GM23338 (cell line): ENCODE measurements at regions not wholly inside any gene's neighbourhood (a gene's known extent, or its start where the extent isn't known, plus 50 kb on each side); places are given as distances from the start of the nearest gene placed in this dataset.

Source experiments
- ATAC-seq: fragments of 200-7000 bp; cut with Tn5 transposase; 3 replicates; pipeline ENCODE4 v1.9.1; 2020
- DNase-seq: peaks from one replicate; pipeline ENCODE4 v3.0.0-alpha.2; 2015; ENCODE audit warnings: low spot score
- H2AFZ ChIP-seq: fragments of 200-600 bp; sonication (generic); 2 replicates; pipeline ENCODE4 v1.8.0; 2016; ENCODE audit warnings: antibody characterized with exemption, mild to moderate bottlenecking, moderate library complexity
- H3F3A ChIP-seq: fragments of 200-600 bp; sonication (generic); replicated peaks from 2 replicates; pipeline ENCODE4 v1.8.0; 2017; ENCODE audit warnings: antibody characterized with exemption, mixed run types, low read depth
- H3K27ac ChIP-seq: fragments of 200-600 bp; sonication (generic); 2 replicates; pipeline ENCODE4 v1.6.1; 2016; ENCODE audit warnings: low read depth
- H3K27me3 ChIP-seq: fragments of 200-600 bp; sonication (generic); 2 replicates; pipeline ENCODE4 v1.8.0; 2016; ENCODE audit warnings: mild to moderate bottlenecking, mixed run types, moderate library complexity; ENCODE audit not compliant: insufficient read depth
- H3K36me3 ChIP-seq: fragments of 200-600 bp; sonication (generic); 2 replicates; pipeline ENCODE4 v1.8.0; 2016; ENCODE audit warnings: mild to moderate bottlenecking; ENCODE audit not compliant: insufficient read depth
- H3K4me1 ChIP-seq: fragments of 200-600 bp; sonication (generic); 2 replicates; pipeline ENCODE4 v1.8.0; 2016; ENCODE audit warnings: mild to moderate bottlenecking, moderate library complexity; ENCODE audit not compliant: insufficient read depth
- H3K4me2 ChIP-seq: fragments of 200-600 bp; sonication (generic); 2 replicates; pipeline ENCODE4 v1.7.1; 2017; ENCODE audit warnings: mixed run types
- H3K4me3 ChIP-seq: fragments of 200-600 bp; sonication (generic); 2 replicates; pipeline ENCODE4 v1.6.1; 2016; ENCODE audit warnings: mixed run types
- H3K79me2 ChIP-seq: fragments of 200-600 bp; sonication (generic); replicated peaks from 2 replicates; pipeline ENCODE4 v1.8.0; 2017; ENCODE audit warnings: mild to moderate bottlenecking; ENCODE audit not compliant: insufficient read depth
- H3K9me2 ChIP-seq: fragments of 200-600 bp; sonication (generic); 2 replicates; pipeline ENCODE4 v1.8.0; 2017; ENCODE audit not compliant: insufficient read depth
- H4K20me1 ChIP-seq: fragments of 200-600 bp; sonication (generic); replicated peaks from 2 replicates; pipeline ENCODE4 v1.8.0; 2017; ENCODE audit warnings: mild to moderate bottlenecking; ENCODE audit not compliant: insufficient read depth
- H3K27ac Mint-ChIP-seq: 2 replicates; pipeline ENCODE4 v1.8.0; 2020; ENCODE audit warnings: inconsistent platforms, mild to moderate bottlenecking, moderate library complexity, mixed read lengths
- H3K27me3 Mint-ChIP-seq: 3 replicates; pipeline ENCODE4 v1.8.0; 2022; ENCODE audit warnings: low read depth, mild to moderate bottlenecking, moderate library complexity, mixed read lengths, inconsistent platforms; ENCODE audit not compliant: insufficient read depth, poor library complexity
- H3K36me3 Mint-ChIP-seq: 3 replicates; pipeline ENCODE4 v1.8.0; 2021; ENCODE audit warnings: low read depth, mild to moderate bottlenecking, inconsistent platforms, moderate library complexity, mixed read lengths
- H3K4me1 Mint-ChIP-seq: 3 replicates; pipeline ENCODE4 v1.8.0; 2020; ENCODE audit warnings: mild to moderate bottlenecking, inconsistent platforms, mixed read lengths
- H3K4me3 Mint-ChIP-seq: 3 replicates; pipeline ENCODE4 v1.8.0; 2021; ENCODE audit warnings: moderate library complexity, mild to moderate bottlenecking, inconsistent platforms, mixed read lengths
- H3K9me3 Mint-ChIP-seq: 3 replicates; pipeline ENCODE4 v1.8.0; 2020; ENCODE audit warnings: moderate library complexity, mild to moderate bottlenecking, inconsistent platforms, mixed read lengths
- CREB1 ChIP-seq: fragments of 250-450 bp; sonication (Bioruptor Pico); IDR thresholded peaks from 2 replicates; pipeline ENCODE4 v1.5.0; 2020; ENCODE audit warnings: low read depth, mild to moderate bottlenecking, moderate library complexity
- EZH2 ChIP-seq: fragments of 200-600 bp; sonication (generic); IDR thresholded peaks from one replicate; pipeline ENCODE4 v1.8.0; 2017; ENCODE audit warnings: antibody characterized with exemption, mild to moderate bottlenecking, low read depth; ENCODE audit not compliant: unreplicated experiment
- EZH2phosphoT487 ChIP-seq: fragments of 200-600 bp; sonication (generic); IDR thresholded peaks from one replicate; pipeline ENCODE4 v1.8.1; 2018; ENCODE audit warnings: antibody characterized with exemption; ENCODE audit not compliant: unreplicated experiment
- JUNB ChIP-seq: IDR thresholded peaks from one replicate; pipeline ENCODE4 v1.6.1; 2016; ENCODE audit warnings: antibody characterized with exemption; ENCODE audit not compliant: unreplicated experiment
- NANOG ChIP-seq: IDR thresholded peaks from 2 replicates; pipeline ENCODE4 v1.6.1; 2016; ENCODE audit warnings: antibody characterized with exemption, borderline replicate concordance
- POLR2AphosphoS5 ChIP-seq: IDR thresholded peaks from 2 replicates; pipeline ENCODE4 v1.6.1; 2016; ENCODE audit warnings: antibody characterized with exemption, low read depth
- STAT1 ChIP-seq: IDR thresholded peaks from one replicate; pipeline ENCODE4 v1.6.1; 2016; ENCODE audit warnings: antibody characterized with exemption; ENCODE audit not compliant: unreplicated experiment
- ZNF114 ChIP-seq: fragments of 250-450 bp; sonication (Bioruptor Pico); IDR thresholded peaks from 2 replicates; pipeline ENCODE4 v1.5.0; 2020; ENCODE audit warnings: mild to moderate bottlenecking, moderate library complexity
- ZNF331 ChIP-seq: fragments of 250-450 bp; sonication (Bioruptor Pico); IDR thresholded peaks from 2 replicates; pipeline ENCODE4 v1.5.0; 2020; ENCODE audit warnings: low read depth, mild to moderate bottlenecking, moderate library complexity
- TF ChIP-seq, protein P1 (sequence below): IDR thresholded peaks from one replicate; pipeline ENCODE4 v1.6.1; 2018; ENCODE audit warnings: antibody characterized with exemption; ENCODE audit not compliant: unreplicated experiment
- TF ChIP-seq, protein P2 (sequence below): IDR thresholded peaks from 2 replicates; pipeline ENCODE4 v1.6.1; 2016; ENCODE audit warnings: antibody characterized with exemption
- TF ChIP-seq, protein P3 (sequence below), 2 experiments: fragments of 200-600 bp in 1 of 2; sonication (generic) in 1 of 2; conservative IDR thresholded peaks; 2 replicates each; pipeline versions ENCODE4 v1.5.1 to v1.6.1; 2016 to 2017; ENCODE audit warnings: antibody characterized with exemption in 2 of 2, low read depth in 2 of 2, mild to moderate bottlenecking in 2 of 2, moderate library complexity in 1 of 2
- TF ChIP-seq, protein P4 (sequence below): fragments of 250-450 bp; sonication (Bioruptor Pico); IDR thresholded peaks from 2 replicates; pipeline ENCODE4 v1.5.0; 2020; ENCODE audit warnings: mild to moderate bottlenecking, moderate library complexity

DNA sequence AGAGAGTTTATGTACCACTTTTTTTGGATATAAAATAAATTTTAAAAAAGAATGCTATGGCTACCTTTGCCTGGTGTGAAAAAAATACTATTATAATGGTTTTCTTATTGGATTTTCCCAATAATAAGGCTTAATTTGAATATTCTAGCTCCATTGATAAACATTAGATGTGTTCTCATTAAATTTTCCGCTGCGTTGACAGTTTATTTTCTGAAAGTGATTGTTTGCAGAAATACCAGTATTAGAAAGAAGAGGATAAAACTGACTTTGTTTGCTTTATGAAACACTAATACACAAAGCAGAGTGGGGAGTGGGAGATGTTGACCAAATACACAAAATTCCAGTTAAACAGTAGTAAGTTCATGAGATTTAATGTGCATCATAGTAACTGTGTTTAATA is 433.3 kb upstream of the TMEFF2 start:
- Histone ChIP-seq H2AFZ (no peak overlapping the region), H3K4me3 (no peak overlapping the region), H3K36me3 (no peaks in the 10 kb centered on the region), H4K20me1 (no peaks in the 10 kb centered on the region), H3K4me1 (no peaks in the 10 kb centered on the region), H3K4me2 (no peak overlapping the region), H3K79me2 (no peaks in the 10 kb centered on the region), H3K27me3 (no peaks in the 10 kb centered on the region), H3K27ac (no peak overlapping the region), H3K9me2 (no peaks in the 10 kb centered on the region), H3F3A (no peaks in the 10 kb centered on the region)
- DNase-seq (no peak), ATAC-seq (no peak)
- TF ChIP-seq NANOG = no peak
- no peak for TF ChIP-seq POLR2AphosphoS5
- no peak for TF ChIP-seq EZH2phosphoT487
- TF ChIP-seq, protein P1, sequence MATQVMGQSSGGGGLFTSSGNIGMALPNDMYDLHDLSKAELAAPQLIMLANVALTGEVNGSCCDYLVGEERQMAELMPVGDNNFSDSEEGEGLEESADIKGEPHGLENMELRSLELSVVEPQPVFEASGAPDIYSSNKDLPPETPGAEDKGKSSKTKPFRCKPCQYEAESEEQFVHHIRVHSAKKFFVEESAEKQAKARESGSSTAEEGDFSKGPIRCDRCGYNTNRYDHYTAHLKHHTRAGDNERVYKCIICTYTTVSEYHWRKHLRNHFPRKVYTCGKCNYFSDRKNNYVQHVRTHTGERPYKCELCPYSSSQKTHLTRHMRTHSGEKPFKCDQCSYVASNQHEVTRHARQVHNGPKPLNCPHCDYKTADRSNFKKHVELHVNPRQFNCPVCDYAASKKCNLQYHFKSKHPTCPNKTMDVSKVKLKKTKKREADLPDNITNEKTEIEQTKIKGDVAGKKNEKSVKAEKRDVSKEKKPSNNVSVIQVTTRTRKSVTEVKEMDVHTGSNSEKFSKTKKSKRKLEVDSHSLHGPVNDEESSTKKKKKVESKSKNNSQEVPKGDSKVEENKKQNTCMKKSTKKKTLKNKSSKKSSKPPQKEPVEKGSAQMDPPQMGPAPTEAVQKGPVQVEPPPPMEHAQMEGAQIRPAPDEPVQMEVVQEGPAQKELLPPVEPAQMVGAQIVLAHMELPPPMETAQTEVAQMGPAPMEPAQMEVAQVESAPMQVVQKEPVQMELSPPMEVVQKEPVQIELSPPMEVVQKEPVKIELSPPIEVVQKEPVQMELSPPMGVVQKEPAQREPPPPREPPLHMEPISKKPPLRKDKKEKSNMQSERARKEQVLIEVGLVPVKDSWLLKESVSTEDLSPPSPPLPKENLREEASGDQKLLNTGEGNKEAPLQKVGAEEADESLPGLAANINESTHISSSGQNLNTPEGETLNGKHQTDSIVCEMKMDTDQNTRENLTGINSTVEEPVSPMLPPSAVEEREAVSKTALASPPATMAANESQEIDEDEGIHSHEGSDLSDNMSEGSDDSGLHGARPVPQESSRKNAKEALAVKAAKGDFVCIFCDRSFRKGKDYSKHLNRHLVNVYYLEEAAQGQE = no peak
- TF ChIP-seq, protein P2, sequence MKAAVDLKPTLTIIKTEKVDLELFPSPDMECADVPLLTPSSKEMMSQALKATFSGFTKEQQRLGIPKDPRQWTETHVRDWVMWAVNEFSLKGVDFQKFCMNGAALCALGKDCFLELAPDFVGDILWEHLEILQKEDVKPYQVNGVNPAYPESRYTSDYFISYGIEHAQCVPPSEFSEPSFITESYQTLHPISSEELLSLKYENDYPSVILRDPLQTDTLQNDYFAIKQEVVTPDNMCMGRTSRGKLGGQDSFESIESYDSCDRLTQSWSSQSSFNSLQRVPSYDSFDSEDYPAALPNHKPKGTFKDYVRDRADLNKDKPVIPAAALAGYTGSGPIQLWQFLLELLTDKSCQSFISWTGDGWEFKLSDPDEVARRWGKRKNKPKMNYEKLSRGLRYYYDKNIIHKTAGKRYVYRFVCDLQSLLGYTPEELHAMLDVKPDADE = no peak
- TF ChIP-seq, protein P3, sequence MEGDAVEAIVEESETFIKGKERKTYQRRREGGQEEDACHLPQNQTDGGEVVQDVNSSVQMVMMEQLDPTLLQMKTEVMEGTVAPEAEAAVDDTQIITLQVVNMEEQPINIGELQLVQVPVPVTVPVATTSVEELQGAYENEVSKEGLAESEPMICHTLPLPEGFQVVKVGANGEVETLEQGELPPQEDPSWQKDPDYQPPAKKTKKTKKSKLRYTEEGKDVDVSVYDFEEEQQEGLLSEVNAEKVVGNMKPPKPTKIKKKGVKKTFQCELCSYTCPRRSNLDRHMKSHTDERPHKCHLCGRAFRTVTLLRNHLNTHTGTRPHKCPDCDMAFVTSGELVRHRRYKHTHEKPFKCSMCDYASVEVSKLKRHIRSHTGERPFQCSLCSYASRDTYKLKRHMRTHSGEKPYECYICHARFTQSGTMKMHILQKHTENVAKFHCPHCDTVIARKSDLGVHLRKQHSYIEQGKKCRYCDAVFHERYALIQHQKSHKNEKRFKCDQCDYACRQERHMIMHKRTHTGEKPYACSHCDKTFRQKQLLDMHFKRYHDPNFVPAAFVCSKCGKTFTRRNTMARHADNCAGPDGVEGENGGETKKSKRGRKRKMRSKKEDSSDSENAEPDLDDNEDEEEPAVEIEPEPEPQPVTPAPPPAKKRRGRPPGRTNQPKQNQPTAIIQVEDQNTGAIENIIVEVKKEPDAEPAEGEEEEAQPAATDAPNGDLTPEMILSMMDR (conservative IDR thresholded peaks at IDR 0.05; ENCODE audit: low read depth in 2 of 2) = no peak
- TF ChIP-seq ZNF331 = no peak
- no peak for TF ChIP-seq ZNF114 (CRISPR knock-in tag)
- no peak for TF ChIP-seq CREB1 (CRISPR knock-in tag)
- TF ChIP-seq STAT1 = no peak
- TF ChIP-seq, protein P4, sequence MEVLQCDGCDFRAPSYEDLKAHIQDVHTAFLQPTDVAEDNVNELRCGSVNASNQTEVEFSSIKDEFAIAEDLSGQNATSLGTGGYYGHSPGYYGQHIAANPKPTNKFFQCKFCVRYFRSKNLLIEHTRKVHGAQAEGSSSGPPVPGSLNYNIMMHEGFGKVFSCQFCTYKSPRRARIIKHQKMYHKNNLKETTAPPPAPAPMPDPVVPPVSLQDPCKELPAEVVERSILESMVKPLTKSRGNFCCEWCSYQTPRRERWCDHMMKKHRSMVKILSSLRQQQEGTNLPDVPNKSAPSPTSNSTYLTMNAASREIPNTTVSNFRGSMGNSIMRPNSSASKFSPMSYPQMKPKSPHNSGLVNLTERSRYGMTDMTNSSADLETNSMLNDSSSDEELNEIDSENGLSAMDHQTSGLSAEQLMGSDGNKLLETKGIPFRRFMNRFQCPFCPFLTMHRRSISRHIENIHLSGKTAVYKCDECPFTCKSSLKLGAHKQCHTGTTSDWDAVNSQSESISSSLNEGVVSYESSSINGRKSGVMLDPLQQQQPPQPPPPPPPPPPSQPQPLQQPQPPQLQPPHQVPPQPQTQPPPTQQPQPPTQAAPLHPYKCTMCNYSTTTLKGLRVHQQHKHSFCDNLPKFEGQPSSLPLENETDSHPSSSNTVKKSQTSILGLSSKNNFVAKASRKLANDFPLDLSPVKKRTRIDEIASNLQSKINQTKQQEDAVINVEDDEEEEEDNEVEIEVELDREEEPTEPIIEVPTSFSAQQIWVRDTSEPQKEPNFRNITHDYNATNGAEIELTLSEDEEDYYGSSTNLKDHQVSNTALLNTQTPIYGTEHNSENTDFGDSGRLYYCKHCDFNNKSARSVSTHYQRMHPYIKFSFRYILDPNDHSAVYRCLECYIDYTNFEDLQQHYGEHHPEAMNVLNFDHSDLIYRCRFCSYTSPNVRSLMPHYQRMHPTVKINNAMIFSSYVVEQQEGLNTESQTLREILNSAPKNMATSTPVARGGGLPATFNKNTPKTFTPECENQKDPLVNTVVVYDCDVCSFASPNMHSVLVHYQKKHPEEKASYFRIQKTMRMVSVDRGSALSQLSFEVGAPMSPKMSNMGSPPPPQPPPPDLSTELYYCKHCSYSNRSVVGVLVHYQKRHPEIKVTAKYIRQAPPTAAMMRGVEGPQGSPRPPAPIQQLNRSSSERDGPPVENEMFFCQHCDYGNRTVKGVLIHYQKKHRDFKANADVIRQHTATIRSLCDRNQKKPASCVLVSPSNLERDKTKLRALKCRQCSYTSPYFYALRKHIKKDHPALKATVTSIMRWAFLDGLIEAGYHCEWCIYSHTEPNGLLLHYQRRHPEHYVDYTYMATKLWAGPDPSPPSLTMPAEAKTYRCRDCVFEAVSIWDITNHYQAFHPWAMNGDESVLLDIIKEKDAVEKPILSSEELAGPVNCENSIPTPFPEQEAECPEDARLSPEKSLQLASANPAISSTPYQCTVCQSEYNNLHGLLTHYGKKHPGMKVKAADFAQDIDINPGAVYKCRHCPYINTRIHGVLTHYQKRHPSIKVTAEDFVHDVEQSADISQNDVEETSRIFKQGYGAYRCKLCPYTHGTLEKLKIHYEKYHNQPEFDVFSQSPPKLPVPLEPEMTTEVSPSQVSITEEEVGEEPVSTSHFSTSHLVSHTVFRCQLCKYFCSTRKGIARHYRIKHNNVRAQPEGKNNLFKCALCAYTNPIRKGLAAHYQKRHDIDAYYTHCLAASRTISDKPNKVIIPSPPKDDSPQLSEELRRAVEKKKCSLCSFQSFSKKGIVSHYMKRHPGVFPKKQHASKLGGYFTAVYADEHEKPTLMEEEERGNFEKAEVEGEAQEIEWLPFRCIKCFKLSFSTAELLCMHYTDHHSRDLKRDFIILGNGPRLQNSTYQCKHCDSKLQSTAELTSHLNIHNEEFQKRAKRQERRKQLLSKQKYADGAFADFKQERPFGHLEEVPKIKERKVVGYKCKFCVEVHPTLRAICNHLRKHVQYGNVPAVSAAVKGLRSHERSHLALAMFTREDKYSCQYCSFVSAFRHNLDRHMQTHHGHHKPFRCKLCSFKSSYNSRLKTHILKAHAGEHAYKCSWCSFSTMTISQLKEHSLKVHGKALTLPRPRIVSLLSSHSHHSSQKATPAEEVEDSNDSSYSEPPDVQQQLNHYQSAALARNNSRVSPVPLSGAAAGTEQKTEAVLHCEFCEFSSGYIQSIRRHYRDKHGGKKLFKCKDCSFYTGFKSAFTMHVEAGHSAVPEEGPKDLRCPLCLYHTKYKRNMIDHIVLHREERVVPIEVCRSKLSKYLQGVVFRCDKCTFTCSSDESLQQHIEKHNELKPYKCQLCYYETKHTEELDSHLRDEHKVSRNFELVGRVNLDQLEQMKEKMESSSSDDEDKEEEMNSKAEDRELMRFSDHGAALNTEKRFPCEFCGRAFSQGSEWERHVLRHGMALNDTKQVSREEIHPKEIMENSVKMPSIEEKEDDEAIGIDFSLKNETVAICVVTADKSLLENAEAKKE (CRISPR knock-in tag) = no peak
- TF ChIP-seq EZH2 = no peak
- no peak for TF ChIP-seq JUNB
- H3K4me1 Mint-ChIP-seq = peaks cover 2% of the 10 kb centered on the region; the same call in 1 of the 3 replicates
- H3K4me3 Mint-ChIP-seq = no peak overlapping the region
- no peak overlapping the region for H3K27ac Mint-ChIP-seq
- H3K36me3 Mint-ChIP-seq = no peaks in the 10 kb centered on the region
- no peaks in the 10 kb centered on the region for H3K27me3 Mint-ChIP-seq
- no peaks in the 10 kb centered on the region for H3K9me3 Mint-ChIP-seq
